IMR-90 (cell line): ENCODE measurements at regions not wholly inside any gene's neighbourhood (a gene's known extent, or its start where the extent isn't known, plus 50 kb on each side); places are given as distances from the start of the nearest gene placed in this dataset.

Experiments used
- ATAC-seq: fragments of 200-7000 bp; cut with Tn5 transposase; 2 replicates; pipeline ENCODE4 v1.9.1; 2020; ENCODE audit warnings: low read depth, mild to moderate bottlenecking, moderate library complexity
- BruUV-seq: library from RNA; stranded (reverse); fragments of 400-500 nt; replicated peaks from 2 replicates; lab custom pipeline; 2021; lab: Mats Ljungman, UMichigan
- CTCF ChIA-PET: fragments of 300-600 bp; formaldehyde crosslinking; extraction: SDS; loops from one replicate; lab custom pipeline; 2021; ENCODE audit warnings: antibody characterized with exemption; lab: Yijun Ruan, JAX
- POLR2A ChIA-PET: fragments of 300-600 bp; sonication (Branson Sonifier 250); formaldehyde crosslinking; loops from one replicate; lab custom pipeline; 2022; ENCODE audit warnings: antibody characterized with exemption; ENCODE audit not compliant: unreplicated experiment; lab: Charles Lee
- DNase-seq: peaks from one replicate; pipeline ENCODE4 v3.0.0; 2013
- H2AFZ ChIP-seq: replicated peaks from 2 replicates; pipeline ENCODE3; 2013; ENCODE audit warnings: low read length, mild to moderate bottlenecking; ENCODE audit not compliant: poor library complexity
- H2AK5ac ChIP-seq: 2 replicates; pipeline ENCODE4 v1.6.1; 2013; ENCODE audit warnings: low read depth, low read length, inconsistent platforms
- H2AK9ac ChIP-seq: replicated peaks from 2 replicates; pipeline ENCODE3; 2013; ENCODE audit warnings: mild to moderate bottlenecking, low read depth, low read length, moderate library complexity; ENCODE audit not compliant: poor library complexity
- H2BK120ac ChIP-seq: 2 replicates; pipeline ENCODE4 v1.6.1; 2013; ENCODE audit warnings: low read depth, low read length, inconsistent platforms
- H2BK15ac ChIP-seq: 3 replicates; pipeline ENCODE4 v1.6.1; 2013; ENCODE audit warnings: low read depth, low read length, inconsistent platforms
- H2BK20ac ChIP-seq: 2 replicates; pipeline ENCODE4 v1.6.1; 2013; ENCODE audit warnings: low read depth, mild to moderate bottlenecking, inconsistent platforms, low read length, moderate library complexity
- H2BK5ac ChIP-seq: 2 replicates; pipeline ENCODE4 v1.6.1; 2013; ENCODE audit warnings: mild to moderate bottlenecking, low read depth, low read length, inconsistent platforms; ENCODE audit not compliant: poor library complexity, severe bottlenecking
- H3K14ac ChIP-seq: replicated peaks from 2 replicates; pipeline ENCODE4 v1.6.1; 2013; ENCODE audit warnings: low read depth, low read length, inconsistent platforms
- H3K18ac ChIP-seq: 2 replicates; pipeline ENCODE4 v1.6.1; 2013; ENCODE audit warnings: low read depth, low read length, control low read depth
- H3K23ac ChIP-seq: 2 replicates; pipeline ENCODE4 v1.6.1; 2013; ENCODE audit warnings: low read depth, low read length, inconsistent platforms
- H3K27ac ChIP-seq: 2 replicates; pipeline ENCODE4 v1.5.1; 2013; ENCODE audit warnings: mild to moderate bottlenecking, control low read depth, low read length; ENCODE audit not compliant: insufficient read depth
- H3K27me3 ChIP-seq: 2 replicates; pipeline ENCODE4 v1.6.1; 2013; ENCODE audit warnings: low read length; ENCODE audit not compliant: control insufficient read depth, insufficient read depth
- H3K36me3 ChIP-seq: 2 replicates; pipeline ENCODE4 v1.6.1; 2013; ENCODE audit warnings: low read length, mixed read lengths; ENCODE audit not compliant: control insufficient read depth, insufficient read depth
- H3K4ac ChIP-seq: 2 replicates; pipeline ENCODE4 v1.6.1; 2013; ENCODE audit warnings: low read depth, low read length, inconsistent platforms
- H3K4me1 ChIP-seq: 2 replicates; pipeline ENCODE4 v1.6.1; 2013; ENCODE audit warnings: low read length, mixed read lengths; ENCODE audit not compliant: control insufficient read depth, insufficient read depth
- H3K4me2 ChIP-seq: 2 replicates; pipeline ENCODE4 v1.6.1; 2013; ENCODE audit warnings: low read depth, mild to moderate bottlenecking, control low read depth, low read length, moderate library complexity
- H3K4me3 ChIP-seq: 2 replicates; pipeline ENCODE4 v1.5.1; 2013; ENCODE audit warnings: low read depth, mild to moderate bottlenecking, control low read depth, low read length, moderate library complexity; ENCODE audit not compliant: insufficient read depth
- H3K56ac ChIP-seq: 2 replicates; pipeline ENCODE4 v1.6.1; 2013; ENCODE audit warnings: low read length, inconsistent platforms; ENCODE audit not compliant: insufficient read depth; ENCODE audit errors: extremely low read depth
- H3K79me1 ChIP-seq, 2 experiments: 2 replicates each; pipeline ENCODE4 v1.6.1; 2013; ENCODE audit warnings: low read length in 2 of 2, inconsistent platforms in 1 of 2, low read depth in 1 of 2
- H3K9ac ChIP-seq: 2 replicates; pipeline ENCODE4 v1.6.1; 2013; ENCODE audit warnings: low read depth, low read length, control low read depth
- H3K9me1 ChIP-seq: 2 replicates; pipeline ENCODE4 v1.6.1; 2013; ENCODE audit warnings: low read length, inconsistent platforms; ENCODE audit not compliant: insufficient read depth
- H3K9me3 ChIP-seq: 2 replicates; pipeline ENCODE4 v1.6.1; 2013; ENCODE audit warnings: low read length; ENCODE audit not compliant: control insufficient read depth, insufficient read depth
- H4K20me1 ChIP-seq: 2 replicates; pipeline ENCODE4 v1.6.1; 2013; ENCODE audit warnings: low read length, inconsistent platforms; ENCODE audit not compliant: insufficient read depth
- H4K5ac ChIP-seq: 2 replicates; pipeline ENCODE4 v1.6.1; 2013; ENCODE audit warnings: mild to moderate bottlenecking, low read depth, low read length, control low read depth
- H4K8ac ChIP-seq, 2 experiments: 2 replicates each; pipeline ENCODE4 v1.6.1; 2013; ENCODE audit warnings: low read depth in 2 of 2, low read length in 2 of 2, control low read depth in 1 of 2, inconsistent platforms in 1 of 2
- H4K91ac ChIP-seq: 2 replicates; pipeline ENCODE4 v1.6.1; 2013; ENCODE audit warnings: low read depth, low read length, inconsistent platforms; ENCODE audit not compliant: insufficient read depth
- BHLHE40 ChIP-seq: fragments of 150-350 bp; IDR thresholded peaks from 2 replicates; pipeline ENCODE4 v1.6.1; 2016; ENCODE audit warnings: mild to moderate bottlenecking, low read depth, low read length
- CEBPB ChIP-seq: IDR thresholded peaks from 2 replicates; pipeline ENCODE4 v1.6.1; 2012; ENCODE audit warnings: low read depth, low read length, improper control_type of control experiment
- CHD1 ChIP-seq: IDR thresholded peaks from 2 replicates; pipeline ENCODE4 v1.6.1; 2012; ENCODE audit warnings: low read depth, low read length, improper control_type of control experiment
- CTCF ChIP-seq: conservative IDR thresholded peaks from 2 replicates; pipeline ENCODE4 v1.5.1; 2012; ENCODE audit warnings: mild to moderate bottlenecking, low read depth, low read length, improper control_type of control experiment
- MXI1 ChIP-seq: IDR thresholded peaks from 2 replicates; pipeline ENCODE4 v1.6.1; 2012; ENCODE audit warnings: low read depth, mild to moderate bottlenecking, low read length, moderate library complexity, borderline replicate concordance
- RAD21 ChIP-seq: IDR thresholded peaks from 2 replicates; pipeline ENCODE4 v1.6.1; 2012; ENCODE audit warnings: low read length, improper control_type of control experiment
- RCOR1 ChIP-seq: IDR thresholded peaks from 2 replicates; pipeline ENCODE4 v1.6.1; 2012; ENCODE audit warnings: mild to moderate bottlenecking, low read length, improper control_type of control experiment; ENCODE audit not compliant: insufficient replicate concordance
- RFX5 ChIP-seq: IDR thresholded peaks from 2 replicates; pipeline ENCODE4 v1.8.0; 2012; ENCODE audit warnings: low read depth, mild to moderate bottlenecking, low read length, moderate library complexity
- SMC3 ChIP-seq: fragments of 150-350 bp; IDR thresholded peaks from 2 replicates; pipeline ENCODE4 v1.6.1; 2016; ENCODE audit warnings: low read depth, mild to moderate bottlenecking, antibody characterized with exemption, low read length, moderate library complexity
- WGBS, 2 experiments: methylation state at CpG; one replicate each; pipeline versions ENCODE4 v1.1.5 to v1.1.7; 2013; ENCODE audit warnings: missing lambda C conversion rate in 2 of 2; ENCODE audit not compliant: insufficient read length in 1 of 2; ENCODE audit errors: extremely low coverage in 2 of 2; 5-methylcytosine and 5-hydroxymethylcytosine counted together
- dilution Hi-C: fragments of 300-500 bp; cut with HindIII; formaldehyde crosslinking; loops from one replicate; pipeline ENCODE4 v1.14.3; 2018; ENCODE audit warnings: low sequenced_read_pairs; ENCODE audit not compliant: unreplicated experiment
- in situ Hi-C: fragments of 300-500 bp; cut with MboI; formaldehyde crosslinking; loops from 3 replicates; pipeline ENCODE4 v1.14.3; 2019; ENCODE audit warnings: low sequenced_read_pairs, inconsistent platforms, mixed read lengths
- intact Hi-C: fragments of 100-400 bp; cut with micrococcal nuclease; formaldehyde crosslinking; loops from 2 replicates; pipeline ENCODE4 v1.10.0; 2022

- Histone ChIP-seq H3K4ac (no peak overlapping the region), H3K4me2 (no peak overlapping the region), H2BK120ac (no peak overlapping the region), H3K14ac (no peak overlapping the region), H4K91ac (no peak overlapping the region), H3K79me1 (no peaks in the 10 kb centered on the region), H3K9me1 (no peaks in the 10 kb centered on the region), H3K4me1 (0 out of 2 replicates have a peak, but pooled peaks cover 1% of the 10 kb centered on the region), H4K20me1 (no peaks in the 10 kb centered on the region), H3K36me3 (no peaks in the 10 kb centered on the region), H3K56ac (no peak overlapping the region), H4K8ac (no peak overlapping the region), H2AK9ac (no peak overlapping the region), H3K23ac (no peak overlapping the region), H3K27me3 (no peaks in the 10 kb centered on the region), H2BK20ac (0 out of 2 replicates have a peak overlapping the region, but pooled peaks have one; percentile 34), H3K18ac (no peak overlapping the region), H3K4me3 (no peak overlapping the region), H3K27ac (no peak overlapping the region), H3K9ac (no peak overlapping the region), H2BK15ac (no peak overlapping the region), H3K9me3 (no peaks in the 10 kb centered on the region), H2AK5ac (no peak overlapping the region; the same call in 1 of the 2 replicates), H2AFZ (no peak overlapping the region), H2BK5ac (no peak overlapping the region), H4K5ac (no peak overlapping the region)
- TF ChIP-seq RCOR1 (no peak), BHLHE40 (no peak), MXI1 (no peak), CTCF (0 out of 2 replicates have a peak, but pooled peaks have one; percentile 19), CHD1 (no peak), RFX5 (no peak), CEBPB (no peak), RAD21 (0 out of 2 replicates have a peak, but pooled peaks have one; percentile 24), SMC3 (0 out of 2 replicates have a peak, but pooled peaks have one; percentile 4)
- dilution Hi-C loops, result no loop called here
- POLR2A ChIA-PET, result no interaction called here
- no peak for ATAC-seq
- DNase-seq, result no peak
- WGBS, 2 experiments, result no CpG with 5 or more reads among the region's 1 CpG
- in situ Hi-C loops, result no loop called here
- CTCF ChIA-PET, result interaction anchor here (1.0 kb wide), 1 partner anchor 299 kb away, joined by 6 read pairs; no protein-coding TSS in a partner anchor
- BruUV-seq, result no TSS peak
- intact Hi-C loops, result loop anchor here (1.0 kb wide), 1 partner anchor 299 kb away; no protein-coding TSS in a partner anchor
Observed at GRCh38 chr13:86974995-86975328, 696.2 kb upstream of the SLITRK5 start.
